ENCODE measurements at regions not wholly inside any gene's neighbourhood (a gene's known extent, or its start where the extent isn't known, plus 50 kb on each side); places are given as distances from the start of the nearest gene placed in this dataset.
"Not testable (repeated sequence)": the region's sequence is repeated elsewhere in the genome, so short reads cannot be mapped to it uniquely, and the experiment has no call there.

- DNase-seq: no peak
Measured at GRCh38 chr7:155231941-155232340, 65.7 kb upstream of the INSIG1 start.

GRCh38 chr7:155232911-155233310 lies 64.8 kb upstream of the INSIG1 start:
- no peak for DNase-seq

GRCh38 chr7:155233311-155234157 lies 64.1 kb upstream of the INSIG1 start:
- DNase-seq: no peak

- no peak for DNase-seq
Measured at GRCh38 chr7:155234158-155234492, 63.6 kb upstream of the INSIG1 start.

- DNase-seq: no peak
Measured at GRCh38 chr7:155234950-155235789, 62.5 kb upstream of the INSIG1 start.

- DNase-seq: no peak
Measured at GRCh38 chr7:155236386-155236785, 61.3 kb upstream of the INSIG1 start.

- DNase-seq: no peak
Measured at GRCh38 chr7:155237297-155237696, 60.4 kb upstream of the INSIG1 start.

GRCh38 chr7:155237730-155238129 lies 59.9 kb upstream of the INSIG1 start:
- DNase-seq: no peak

- not testable (repeated sequence) for DNase-seq
Measured at GRCh38 chr7:155239431-155240087, 58.1 kb upstream of the INSIG1 start.

- no peak for DNase-seq
Measured at GRCh38 chr7:155244675-155245074, 53.0 kb upstream of the INSIG1 start.

- DNase-seq: no peak
Measured at GRCh38 chr7:155247479-155248365, 50.0 kb upstream of the INSIG1 start.
